AG04450 (cell line): ENCODE measurements at regions not wholly inside any gene's neighbourhood (a gene's known extent, or its start where the extent isn't known, plus 50 kb on each side); places are given as distances from the start of the nearest gene placed in this dataset.

ENCODE experiments used
- CTCF ChIA-PET: fragments of 300-600, 350-600 bp; formaldehyde crosslinking; extraction: SDS; loops from one replicate; lab custom pipeline; 2022; ENCODE audit warnings: antibody characterized with exemption, inconsistent platforms; lab: Charles Lee
- POLR2A ChIA-PET: fragments of 350-600 bp; formaldehyde crosslinking; extraction: SDS; loops from one replicate; lab custom pipeline; 2021; ENCODE audit warnings: antibody characterized with exemption, inconsistent platforms; lab: Yijun Ruan, JAX
- DNase-seq: peaks from one replicate; pipeline ENCODE4 v3.0.0-alpha.2; 2011; ENCODE audit warnings: low read depth, low spot score
- H3K27ac ChIP-seq: one replicate; pipeline ENCODE4 v1.5.1; 2012; ENCODE audit warnings: low read depth, low read length, control low read depth
- H3K27me3 ChIP-seq: one replicate; pipeline ENCODE4 v1.6.0; 2012; ENCODE audit warnings: low read length; ENCODE audit not compliant: control insufficient read depth, insufficient read depth
- H3K4me3 ChIP-seq: 2 replicates; pipeline ENCODE4 v1.5.1; 2011; ENCODE audit warnings: mild to moderate bottlenecking, low read depth, low read length, control low read depth
- H3K9me3 ChIP-seq: 2 replicates; pipeline ENCODE4 v1.5.1; 2012; ENCODE audit warnings: low read length; ENCODE audit not compliant: control insufficient read depth, insufficient read depth
- TF ChIP-seq, protein P1 (sequence below): IDR thresholded peaks from 2 replicates; pipeline ENCODE4 v1.5.1; 2011; ENCODE audit warnings: low read depth, low read length, control low read depth, inconsistent platforms

DNA sequence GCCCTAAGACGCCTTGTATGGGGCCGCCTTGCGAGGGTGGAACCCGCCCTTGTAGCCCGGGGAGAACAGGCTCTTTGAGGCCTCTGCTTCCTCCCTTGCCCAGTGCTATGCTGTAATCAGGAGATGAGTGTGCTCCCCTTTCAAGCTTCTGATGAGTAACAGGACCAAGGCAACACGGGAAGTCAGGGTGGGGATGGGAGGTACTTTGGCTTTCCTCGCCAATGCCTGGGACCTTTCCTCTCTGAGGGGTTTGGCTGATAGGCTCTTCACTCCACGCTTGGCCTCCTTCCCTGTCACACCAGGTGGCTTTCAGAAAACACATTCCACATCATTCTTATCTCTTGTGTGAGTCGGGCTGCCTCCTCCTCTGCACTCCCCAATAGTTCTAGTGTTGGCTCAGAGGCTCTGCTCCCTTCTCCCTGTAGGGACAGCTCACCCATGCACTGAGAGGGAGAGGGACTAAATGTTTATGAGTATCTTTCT lies 223.7 kb upstream of the TRIB2 start:
- Histone ChIP-seq H3K27ac (peak overlapping the region; percentile 53), H3K4me3 (no peak overlapping the region), H3K27me3 (no peaks in the 10 kb centered on the region), H3K9me3 (no peaks in the 10 kb centered on the region)
- peak; percentile 60 for DNase-seq
- POLR2A ChIA-PET: no interaction called here
- TF ChIP-seq, protein P1, sequence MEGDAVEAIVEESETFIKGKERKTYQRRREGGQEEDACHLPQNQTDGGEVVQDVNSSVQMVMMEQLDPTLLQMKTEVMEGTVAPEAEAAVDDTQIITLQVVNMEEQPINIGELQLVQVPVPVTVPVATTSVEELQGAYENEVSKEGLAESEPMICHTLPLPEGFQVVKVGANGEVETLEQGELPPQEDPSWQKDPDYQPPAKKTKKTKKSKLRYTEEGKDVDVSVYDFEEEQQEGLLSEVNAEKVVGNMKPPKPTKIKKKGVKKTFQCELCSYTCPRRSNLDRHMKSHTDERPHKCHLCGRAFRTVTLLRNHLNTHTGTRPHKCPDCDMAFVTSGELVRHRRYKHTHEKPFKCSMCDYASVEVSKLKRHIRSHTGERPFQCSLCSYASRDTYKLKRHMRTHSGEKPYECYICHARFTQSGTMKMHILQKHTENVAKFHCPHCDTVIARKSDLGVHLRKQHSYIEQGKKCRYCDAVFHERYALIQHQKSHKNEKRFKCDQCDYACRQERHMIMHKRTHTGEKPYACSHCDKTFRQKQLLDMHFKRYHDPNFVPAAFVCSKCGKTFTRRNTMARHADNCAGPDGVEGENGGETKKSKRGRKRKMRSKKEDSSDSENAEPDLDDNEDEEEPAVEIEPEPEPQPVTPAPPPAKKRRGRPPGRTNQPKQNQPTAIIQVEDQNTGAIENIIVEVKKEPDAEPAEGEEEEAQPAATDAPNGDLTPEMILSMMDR: no peak
- CTCF ChIA-PET: interaction anchor here (0.7 to 1.0 kb wide), 2 partner anchors 9 to 223 kb away, joined by 3 read pairs; partner anchors contain the start of gene TRIB2

- H3K9me3 ChIP-seq: no peaks in the 10 kb centered on the region
- no peaks in the 10 kb centered on the region for H3K27me3 ChIP-seq
- H3K4me3 ChIP-seq: no peak overlapping the region
- ChIA-PET POLR2A (no interaction called here), CTCF (no interaction called here)
- TF ChIP-seq, protein P1: no peak
- H3K27ac ChIP-seq: no peak overlapping the region
- no peak for DNase-seq
Measured at GRCh38 chr2:12495247-12495868, 221.4 kb upstream of the TRIB2 start.

DNA sequence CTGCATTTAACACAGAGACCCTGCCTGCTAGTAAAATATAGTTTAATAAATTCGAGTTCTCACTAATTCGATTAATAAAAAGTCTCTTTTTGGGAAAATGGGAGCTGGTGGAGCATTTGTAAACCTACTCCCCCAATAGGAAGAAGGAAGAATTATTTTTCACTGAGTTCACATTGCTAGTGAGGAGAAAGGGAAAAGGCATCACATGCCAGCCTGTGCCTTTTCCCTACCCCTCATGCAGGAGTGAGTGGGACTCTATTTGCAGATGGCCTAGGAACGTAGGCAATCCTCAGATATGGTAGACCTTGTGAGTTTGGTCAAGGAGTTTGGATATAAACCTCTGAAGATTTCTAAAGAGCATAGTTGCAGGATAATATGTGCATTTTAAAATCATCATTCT lies 218.4 kb upstream of the TRIB2 start:
- CTCF ChIA-PET: interaction anchor here (0.6 to 1.3 kb wide), 2 partner anchors 36 to 204 kb away, joined by 3 read pairs; no protein-coding TSS in a partner anchor
- H3K4me3 ChIP-seq: no peak overlapping the region
- no peaks in the 10 kb centered on the region for H3K27me3 ChIP-seq
- DNase-seq: no peak
- TF ChIP-seq, protein P1: peak; percentile 16; the same call in 1 of the 2 replicates
- POLR2A ChIA-PET: no interaction called here
- no peaks in the 10 kb centered on the region for H3K9me3 ChIP-seq
- no peak overlapping the region for H3K27ac ChIP-seq

DNA sequence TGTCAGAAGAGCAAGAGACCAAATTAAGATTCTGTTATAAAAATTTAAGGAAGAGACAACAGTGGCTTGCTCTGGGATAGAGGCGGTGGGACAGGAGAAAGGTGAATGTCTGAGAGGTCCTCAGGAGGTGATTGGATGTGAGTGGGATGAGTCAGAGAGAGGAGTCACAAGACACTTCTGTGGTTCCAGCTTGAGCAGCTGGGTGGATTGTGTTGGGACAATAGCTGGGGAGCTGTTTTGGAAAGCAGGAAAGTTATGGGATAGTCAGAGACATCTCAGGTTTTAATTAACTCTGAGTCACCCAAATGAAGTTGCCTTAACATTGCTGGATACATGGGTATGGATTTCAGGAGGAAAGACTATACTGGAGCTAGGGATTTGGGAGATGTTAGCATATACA lies 218.0 kb upstream of the TRIB2 start:
- POLR2A ChIA-PET: no interaction called here
- H3K9me3 ChIP-seq: no peaks in the 10 kb centered on the region
- H3K27me3 ChIP-seq: no peaks in the 10 kb centered on the region
- DNase-seq: no peak
- H3K27ac ChIP-seq: no peak overlapping the region
- CTCF ChIA-PET: interaction anchor here (1.3 kb wide), 1 partner anchor 203 kb away, joined by 3 read pairs; no protein-coding TSS in a partner anchor
- TF ChIP-seq, protein P1: no peak
- H3K4me3 ChIP-seq: no peak overlapping the region

- ChIA-PET POLR2A (no interaction called here), CTCF (no interaction called here)
- no peak for DNase-seq
- H3K27ac ChIP-seq: no peak overlapping the region
- no peak overlapping the region for H3K4me3 ChIP-seq
- H3K9me3 ChIP-seq: no peaks in the 10 kb centered on the region
- H3K27me3 ChIP-seq: no peaks in the 10 kb centered on the region
- TF ChIP-seq, protein P1: no peak
Measured at GRCh38 chr2:12500899-12501298, 215.8 kb upstream of the TRIB2 start.
